ENCODE measurements at regions not wholly inside any gene's neighbourhood (a gene's known extent, or its start where the extent isn't known, plus 50 kb on each side); places are given as distances from the start of the nearest gene placed in this dataset.

DNA sequence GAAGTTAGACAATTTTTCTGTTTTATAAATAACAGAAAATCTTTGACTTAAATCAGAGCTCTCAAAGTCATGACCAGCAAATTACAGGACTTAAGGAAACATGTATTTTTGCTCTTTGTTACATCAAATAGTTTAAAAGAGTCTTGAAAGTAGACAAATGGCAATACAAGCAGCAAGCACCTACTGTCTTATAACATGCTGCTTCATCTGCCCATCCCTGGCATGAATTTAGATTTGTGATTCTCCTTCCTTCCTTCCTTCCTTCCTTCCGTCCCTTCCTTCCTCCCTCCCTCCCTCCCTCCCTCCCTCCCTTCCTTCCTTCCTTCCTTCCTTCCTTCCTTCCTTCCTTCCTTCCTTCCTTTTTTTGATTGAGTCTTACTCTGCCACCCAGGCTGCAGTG is 715.6 kb upstream of the FLRT2 start:
- no peak overlapping the region for H3K4me3 ChIP-seq (ENCODE audit: low read depth, low read length)
- no peak for DNase-seq (ENCODE audit: low read depth)
- TF ChIP-seq CTCF (IDR thresholded peaks at IDR 0.05; ENCODE audit: insufficient read depth, low read depth, low read length, missing control alignments) = no peak

DNA sequence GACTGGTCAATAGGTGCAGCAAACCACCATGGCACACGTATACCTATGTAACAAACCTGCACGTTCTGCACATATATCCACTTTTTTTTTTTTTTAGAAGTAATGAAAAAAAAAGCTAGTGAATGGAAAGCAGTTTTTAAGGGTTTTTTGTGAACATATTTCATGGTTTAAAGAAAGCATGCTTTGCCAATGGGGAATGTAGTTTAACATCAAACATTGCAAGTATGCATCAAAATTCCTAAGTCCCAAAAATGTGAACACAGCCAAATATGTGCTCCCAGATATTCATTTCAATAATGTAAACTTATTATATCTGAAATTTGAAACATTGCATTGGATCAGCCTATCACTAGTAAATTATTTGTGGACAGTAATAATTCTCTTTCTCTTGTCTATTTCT is 710.4 kb upstream of the FLRT2 start:
- no peak overlapping the region for H3K4me3 ChIP-seq (ENCODE audit: low read depth, low read length)
- DNase-seq (ENCODE audit: low read depth) = no peak
- TF ChIP-seq CTCF (IDR thresholded peaks at IDR 0.05; ENCODE audit: insufficient read depth, low read depth, low read length, missing control alignments) = no peak

DNA sequence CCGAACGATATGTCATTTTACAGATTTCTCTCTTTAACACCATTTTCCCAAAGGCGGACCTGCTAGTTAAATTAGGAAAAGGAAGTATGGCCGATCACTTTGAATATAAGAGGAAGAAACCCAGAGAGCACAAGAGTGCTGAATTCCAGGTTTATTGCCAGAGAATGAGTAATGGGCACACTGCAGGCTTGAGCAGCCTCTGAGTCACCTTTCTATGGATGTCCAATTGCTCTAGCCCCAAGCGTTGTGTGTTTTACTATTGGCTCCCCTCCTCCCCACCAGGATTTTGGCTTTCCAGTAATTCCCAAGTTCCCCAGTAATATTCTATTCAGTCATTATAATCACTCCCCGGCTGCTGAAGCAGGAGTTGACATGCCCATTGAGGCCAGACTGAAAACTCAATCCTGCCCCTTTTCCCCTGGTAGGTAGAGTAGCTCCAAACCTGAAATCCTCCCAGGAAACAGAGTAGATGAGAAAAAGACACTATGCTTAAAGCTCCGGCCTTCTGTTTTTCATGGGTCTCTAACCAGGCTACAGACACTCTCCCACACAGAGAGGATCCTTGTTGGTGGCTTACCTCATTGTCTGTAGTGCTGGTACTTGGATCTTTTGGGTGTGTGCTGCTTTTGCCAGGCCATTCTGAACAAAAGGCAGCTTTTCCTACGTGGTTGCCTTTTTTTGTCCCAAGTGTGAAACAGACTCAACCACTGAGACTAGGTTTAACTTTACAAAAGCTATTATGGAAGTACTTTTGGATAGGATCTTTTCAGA is 704.3 kb upstream of the FLRT2 start:
- DNase-seq (ENCODE audit: low read depth) = no peak
- TF ChIP-seq CTCF (IDR thresholded peaks at IDR 0.05; ENCODE audit: insufficient read depth, low read depth, low read length, missing control alignments) = no peak
- H3K4me3 ChIP-seq (ENCODE audit: low read depth, low read length) = no peak overlapping the region

DNA sequence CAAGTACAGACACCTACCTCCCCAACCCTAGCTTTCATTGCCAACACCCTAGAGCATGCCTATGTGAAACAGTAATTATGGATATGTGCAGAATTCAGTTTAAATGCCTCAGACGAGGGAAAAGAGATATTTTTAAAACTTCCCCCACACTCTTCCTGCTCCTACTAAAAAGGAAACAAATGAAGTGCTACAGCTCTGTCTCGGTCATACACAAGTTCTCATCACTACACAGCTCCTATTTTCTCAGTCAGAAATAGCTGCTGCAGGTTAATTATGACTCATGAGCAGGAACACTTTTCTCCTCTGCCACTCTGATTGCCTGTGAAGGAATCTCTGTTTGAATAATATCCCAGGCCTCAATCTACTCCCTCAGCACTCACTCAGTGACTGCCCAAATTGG is 703.6 kb upstream of the FLRT2 start:
- H3K4me3 ChIP-seq (ENCODE audit: low read depth, low read length) = no peak overlapping the region
- no peak for TF ChIP-seq CTCF (IDR thresholded peaks at IDR 0.05; ENCODE audit: insufficient read depth, low read depth, low read length, missing control alignments)
- DNase-seq (ENCODE audit: low read depth) = no peak

GRCh38 chr14:84850595-84850994 is 679.3 kb upstream of the FLRT2 start:
- no peak for DNase-seq (ENCODE audit: low read depth)
- H3K4me3 ChIP-seq (ENCODE audit: low read depth, low read length) = no peak overlapping the region
- TF ChIP-seq CTCF (IDR thresholded peaks at IDR 0.05; ENCODE audit: insufficient read depth, low read depth, low read length, missing control alignments) = no peak

GRCh38 chr14:84856751-84857534 is 673.0 kb upstream of the FLRT2 start:
- no peak overlapping the region for H3K4me3 ChIP-seq (ENCODE audit: low read depth, low read length)
- DNase-seq (ENCODE audit: low read depth) = no peak
- no peak for TF ChIP-seq CTCF (IDR thresholded peaks at IDR 0.05; ENCODE audit: insufficient read depth, low read depth, low read length, missing control alignments)

Measured in GM12865 (cell line).